ENCODE measurements at regions not wholly inside any gene's neighbourhood (a gene's known extent, or its start where the extent isn't known, plus 50 kb on each side); places are given as distances from the start of the nearest gene placed in this dataset.

DNA sequence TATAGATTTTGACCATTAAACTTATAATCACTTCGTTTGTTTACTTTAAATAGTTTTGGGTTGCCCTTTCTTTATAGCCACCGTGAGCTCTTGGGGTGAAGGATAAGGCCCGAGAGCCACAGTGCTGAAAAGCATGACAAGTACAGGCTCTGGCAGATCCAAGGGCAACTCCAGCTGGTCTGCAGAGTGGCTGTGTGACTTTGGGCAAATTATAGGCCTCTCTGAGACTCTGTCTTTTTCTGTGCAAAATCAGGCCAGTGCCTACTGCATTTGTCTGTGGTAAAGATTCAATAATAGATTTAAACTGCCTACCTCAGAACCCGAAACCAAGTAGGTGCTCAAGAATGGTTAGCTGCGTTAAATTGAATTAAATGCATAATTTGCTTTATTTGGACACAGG is 511.3 kb downstream of the QKI start:
- H3K79me2 ChIP-seq (ENCODE audit: insufficient read depth, low read length) = no peaks in the 10 kb centered on the region
- H3F3A ChIP-seq (ENCODE audit: low read depth) = no peaks in the 10 kb centered on the region
- peaks cover 3% of the 10 kb centered on the region; the same call in 1 of the 2 replicates for H3K9me3 ChIP-seq (ENCODE audit: insufficient read depth, low read depth, low read length)
- TF ChIP-seq, protein P1, sequence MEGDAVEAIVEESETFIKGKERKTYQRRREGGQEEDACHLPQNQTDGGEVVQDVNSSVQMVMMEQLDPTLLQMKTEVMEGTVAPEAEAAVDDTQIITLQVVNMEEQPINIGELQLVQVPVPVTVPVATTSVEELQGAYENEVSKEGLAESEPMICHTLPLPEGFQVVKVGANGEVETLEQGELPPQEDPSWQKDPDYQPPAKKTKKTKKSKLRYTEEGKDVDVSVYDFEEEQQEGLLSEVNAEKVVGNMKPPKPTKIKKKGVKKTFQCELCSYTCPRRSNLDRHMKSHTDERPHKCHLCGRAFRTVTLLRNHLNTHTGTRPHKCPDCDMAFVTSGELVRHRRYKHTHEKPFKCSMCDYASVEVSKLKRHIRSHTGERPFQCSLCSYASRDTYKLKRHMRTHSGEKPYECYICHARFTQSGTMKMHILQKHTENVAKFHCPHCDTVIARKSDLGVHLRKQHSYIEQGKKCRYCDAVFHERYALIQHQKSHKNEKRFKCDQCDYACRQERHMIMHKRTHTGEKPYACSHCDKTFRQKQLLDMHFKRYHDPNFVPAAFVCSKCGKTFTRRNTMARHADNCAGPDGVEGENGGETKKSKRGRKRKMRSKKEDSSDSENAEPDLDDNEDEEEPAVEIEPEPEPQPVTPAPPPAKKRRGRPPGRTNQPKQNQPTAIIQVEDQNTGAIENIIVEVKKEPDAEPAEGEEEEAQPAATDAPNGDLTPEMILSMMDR (conservative IDR thresholded peaks at IDR 0.05; ENCODE audit: low read length) = no peak
- no peak for TF ChIP-seq EZH2phosphoT487 (IDR thresholded peaks at IDR 0.05; ENCODE audit: borderline replicate concordance)
- no peak overlapping the region for H2AFZ ChIP-seq (ENCODE audit: low read length)
- H4K20me1 ChIP-seq (ENCODE audit: insufficient read depth, low read length, poor library complexity, severe bottlenecking) = no peaks in the 10 kb centered on the region
- no peak overlapping the region for H3K4me3 ChIP-seq (ENCODE audit: low read length, poor library complexity, severe bottlenecking)
- H3K27me3 ChIP-seq (ENCODE audit: insufficient read depth, low read length, poor library complexity, severe bottlenecking) = no peaks in the 10 kb centered on the region
- H3K4me2 ChIP-seq (ENCODE audit: low read depth, low read length, poor library complexity, severe bottlenecking) = no peak overlapping the region
- H3K9me2 ChIP-seq (replicated peaks; ENCODE audit: low read depth, low read length) = no peaks in the 10 kb centered on the region
- H3K9ac ChIP-seq (ENCODE audit: low read depth, low read length, poor library complexity, severe bottlenecking) = no peak overlapping the region
- no peaks in the 10 kb centered on the region for H3K36me3 ChIP-seq (ENCODE audit: insufficient read depth, low read length)
- H3K4me1 ChIP-seq (ENCODE audit: insufficient read depth, low read length, poor library complexity, severe bottlenecking) = no peaks in the 10 kb centered on the region

DNA sequence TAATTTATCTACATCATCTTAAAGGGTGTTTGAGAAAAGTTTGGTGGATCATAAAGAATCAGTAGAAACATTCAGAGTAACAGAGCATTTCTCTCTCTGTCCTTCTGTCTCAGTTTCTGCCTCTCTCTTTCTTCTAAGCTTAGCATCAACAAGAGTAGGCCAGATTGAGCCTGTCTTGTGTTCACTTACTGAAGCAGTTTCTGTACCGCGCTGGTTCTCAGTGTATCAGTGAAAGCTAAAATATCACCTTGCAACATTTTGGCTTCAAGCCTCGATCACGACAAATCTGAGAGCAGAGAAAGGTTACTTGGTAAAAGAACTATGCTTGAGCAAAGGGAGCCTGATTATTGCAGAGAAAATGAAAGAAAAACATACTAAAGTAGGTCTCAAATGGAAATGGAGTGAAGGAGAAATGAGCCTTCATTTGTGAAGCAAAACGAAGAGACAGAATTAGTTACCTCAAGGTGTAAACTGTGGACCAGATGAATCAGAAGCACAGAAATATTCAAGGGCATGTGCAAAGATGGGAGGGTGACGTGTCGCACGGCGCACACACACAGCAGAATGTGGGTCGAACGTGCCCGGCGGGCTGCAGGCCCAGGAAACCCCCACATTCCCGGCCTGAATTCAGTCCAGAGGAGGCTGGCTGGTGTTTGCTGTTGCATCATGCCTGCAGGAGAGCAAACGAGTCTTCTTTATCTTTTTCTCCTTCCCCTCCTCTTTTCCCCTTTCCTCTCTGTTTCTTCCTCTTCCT is 509.3 kb downstream of the QKI start:
- Histone ChIP-seq H3K79me2 (ENCODE audit: insufficient read depth, low read length) (no peaks in the 10 kb centered on the region), H2AFZ (ENCODE audit: low read length) (no peak overlapping the region), H3K4me1 (ENCODE audit: insufficient read depth, low read length, poor library complexity, severe bottlenecking) (no peaks in the 10 kb centered on the region), H3K9ac (ENCODE audit: low read depth, low read length, poor library complexity, severe bottlenecking) (no peak overlapping the region), H3K4me2 (ENCODE audit: low read depth, low read length, poor library complexity, severe bottlenecking) (no peak overlapping the region), H4K20me1 (ENCODE audit: insufficient read depth, low read length, poor library complexity, severe bottlenecking) (no peaks in the 10 kb centered on the region), H3K36me3 (ENCODE audit: insufficient read depth, low read length) (no peaks in the 10 kb centered on the region), H3K27me3 (ENCODE audit: insufficient read depth, low read length, poor library complexity, severe bottlenecking) (no peaks in the 10 kb centered on the region), H3K4me3 (ENCODE audit: low read length, poor library complexity, severe bottlenecking) (no peak overlapping the region), H3K9me3 (ENCODE audit: insufficient read depth, low read depth, low read length) (peaks cover 3% of the 10 kb centered on the region; the same call in 1 of the 2 replicates), H3F3A (ENCODE audit: low read depth) (no peaks in the 10 kb centered on the region), H3K9me2 (replicated peaks; ENCODE audit: low read depth, low read length) (no peaks in the 10 kb centered on the region)
- TF ChIP-seq EZH2phosphoT487 (IDR thresholded peaks at IDR 0.05; ENCODE audit: borderline replicate concordance) = no peak
- TF ChIP-seq, protein P1 (conservative IDR thresholded peaks at IDR 0.05; ENCODE audit: low read length) = no peak

DNA sequence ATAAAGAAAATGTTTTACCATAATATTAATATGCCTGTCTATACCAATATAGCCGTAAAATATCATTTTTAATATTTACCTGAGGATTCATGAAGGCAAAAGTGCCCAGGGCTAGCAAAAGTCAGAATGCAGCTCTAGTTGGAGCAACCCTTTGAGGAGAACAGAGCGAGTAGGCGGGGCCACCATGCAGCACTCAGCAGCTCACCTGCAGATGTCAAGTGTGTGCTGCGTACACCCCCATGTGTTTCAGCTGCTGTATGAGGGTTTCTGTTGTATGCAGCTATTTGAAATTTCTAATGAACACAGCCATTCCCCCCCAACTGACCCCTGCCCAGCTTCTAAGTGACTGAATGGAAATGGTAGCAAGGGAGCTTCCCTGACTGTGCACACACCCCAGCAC is 508.0 kb downstream of the QKI start:
- Histone ChIP-seq H3F3A (ENCODE audit: low read depth) (no peaks in the 10 kb centered on the region), H3K27me3 (ENCODE audit: insufficient read depth, low read length, poor library complexity, severe bottlenecking) (no peaks in the 10 kb centered on the region), H3K36me3 (ENCODE audit: insufficient read depth, low read length) (no peaks in the 10 kb centered on the region), H3K4me2 (ENCODE audit: low read depth, low read length, poor library complexity, severe bottlenecking) (no peak overlapping the region), H3K9me2 (replicated peaks; ENCODE audit: low read depth, low read length) (no peaks in the 10 kb centered on the region), H3K9ac (ENCODE audit: low read depth, low read length, poor library complexity, severe bottlenecking) (no peak overlapping the region), H3K9me3 (ENCODE audit: insufficient read depth, low read depth, low read length) (peaks cover 7% of the 10 kb centered on the region; the same call in 1 of the 2 replicates), H3K4me3 (ENCODE audit: low read length, poor library complexity, severe bottlenecking) (no peak overlapping the region), H3K4me1 (ENCODE audit: insufficient read depth, low read length, poor library complexity, severe bottlenecking) (no peaks in the 10 kb centered on the region), H3K79me2 (ENCODE audit: insufficient read depth, low read length) (no peaks in the 10 kb centered on the region), H2AFZ (ENCODE audit: low read length) (no peak overlapping the region), H4K20me1 (ENCODE audit: insufficient read depth, low read length, poor library complexity, severe bottlenecking) (no peaks in the 10 kb centered on the region)
- no peak for TF ChIP-seq EZH2phosphoT487 (IDR thresholded peaks at IDR 0.05; ENCODE audit: borderline replicate concordance)

DNA sequence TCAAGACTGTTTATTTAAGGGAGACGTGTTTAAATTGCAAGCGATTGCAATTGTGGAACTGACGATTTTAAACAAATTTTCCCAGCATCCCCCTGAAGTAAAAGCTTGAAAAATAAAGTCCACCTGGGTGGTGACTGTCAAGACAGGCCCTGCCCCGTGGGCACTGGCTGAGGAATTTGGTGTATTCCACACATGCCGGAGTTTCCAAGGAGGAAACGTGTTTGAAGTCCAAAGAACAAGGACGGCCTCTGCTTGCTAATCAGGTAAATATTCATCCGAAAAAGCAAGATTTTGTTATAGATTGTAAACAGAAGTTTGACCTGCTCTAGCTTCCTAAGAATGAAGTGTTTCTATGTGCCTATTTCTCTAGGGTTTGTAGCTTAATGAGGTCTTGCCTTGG is 505.1 kb downstream of the QKI start:
- Histone ChIP-seq H3K79me2 (ENCODE audit: insufficient read depth, low read length) (no peaks in the 10 kb centered on the region), H4K20me1 (ENCODE audit: insufficient read depth, low read length, poor library complexity, severe bottlenecking) (no peaks in the 10 kb centered on the region), H3K4me1 (ENCODE audit: insufficient read depth, low read length, poor library complexity, severe bottlenecking) (no peaks in the 10 kb centered on the region), H2AFZ (ENCODE audit: low read length) (no peak overlapping the region), H3F3A (ENCODE audit: low read depth) (no peaks in the 10 kb centered on the region), H3K4me2 (ENCODE audit: low read depth, low read length, poor library complexity, severe bottlenecking) (no peak overlapping the region), H3K4me3 (ENCODE audit: low read length, poor library complexity, severe bottlenecking) (no peak overlapping the region), H3K9me2 (replicated peaks; ENCODE audit: low read depth, low read length) (no peaks in the 10 kb centered on the region), H3K27me3 (ENCODE audit: insufficient read depth, low read length, poor library complexity, severe bottlenecking) (no peaks in the 10 kb centered on the region), H3K36me3 (ENCODE audit: insufficient read depth, low read length) (no peaks in the 10 kb centered on the region), H3K9me3 (ENCODE audit: insufficient read depth, low read depth, low read length) (peaks cover 4% of the 10 kb centered on the region; the same call in 1 of the 2 replicates), H3K9ac (ENCODE audit: low read depth, low read length, poor library complexity, severe bottlenecking) (no peak overlapping the region)
- TF ChIP-seq, protein P1 (conservative IDR thresholded peaks at IDR 0.05; ENCODE audit: low read length) = no peak
- no peak for TF ChIP-seq EZH2phosphoT487 (IDR thresholded peaks at IDR 0.05; ENCODE audit: borderline replicate concordance)
